HG03575 (cell line): ENCODE measurements at regions not wholly inside any gene's neighbourhood (a gene's known extent, or its start where the extent isn't known, plus 50 kb on each side); places are given as distances from the start of the nearest gene placed in this dataset.
"Not testable (repeated sequence)": the region's sequence is repeated elsewhere in the genome, so short reads cannot be mapped to it uniquely, and the experiment has no call there.

Source experiments
- ATAC-seq: cut with Tn5 transposase; IDR thresholded peaks from one replicate; pipeline ENCODE4 v1.9.1; 2021; ENCODE audit not compliant: unreplicated experiment, insufficient number of reproducible peaks, low FRiP score; ENCODE audit errors: extremely low read depth

- ATAC-seq, result no peak
These were observed 1530.2 kb upstream of the LRRTM3 start for GRCh38 chr10:65395631-65396030.

GRCh38 chr10:65396997-65397396 lies 1528.8 kb upstream of the LRRTM3 start:
- no peak for ATAC-seq

GRCh38 chr10:65408401-65408800 lies 1517.4 kb upstream of the LRRTM3 start:
- no peak for ATAC-seq

- ATAC-seq, result no peak
These were observed 1512.8 kb upstream of the LRRTM3 start for GRCh38 chr10:65413001-65413400.

GRCh38 chr10:65415318-65415717 lies 1510.5 kb upstream of the LRRTM3 start:
- no peak for ATAC-seq

GRCh38 chr10:65416094-65416493 lies 1509.7 kb upstream of the LRRTM3 start:
- ATAC-seq, result no peak

GRCh38 chr10:65419629-65420028 lies 1506.2 kb upstream of the LRRTM3 start:
- ATAC-seq, result no peak

- no peak for ATAC-seq
These were observed 1502.8 kb upstream of the LRRTM3 start for GRCh38 chr10:65423043-65423442.

- not testable (repeated sequence) for ATAC-seq
These were observed 1496.5 kb upstream of the LRRTM3 start for GRCh38 chr10:65429381-65429780.

- ATAC-seq, result no peak
These were observed 1494.9 kb upstream of the LRRTM3 start for GRCh38 chr10:65430979-65431378.

GRCh38 chr10:65470986-65471385 lies 1454.8 kb upstream of the LRRTM3 start:
- no peak for ATAC-seq

GRCh38 chr10:65482848-65483247 lies 1443.0 kb upstream of the LRRTM3 start:
- ATAC-seq, result no peak

GRCh38 chr10:65491799-65492198 lies 1434.0 kb upstream of the LRRTM3 start:
- no peak for ATAC-seq

GRCh38 chr10:65496541-65496940 lies 1429.3 kb upstream of the LRRTM3 start:
- ATAC-seq, result no peak

GRCh38 chr10:65497837-65498236 lies 1428.0 kb upstream of the LRRTM3 start:
- no peak for ATAC-seq

GRCh38 chr10:65500716-65501115 lies 1425.1 kb upstream of the LRRTM3 start:
- ATAC-seq, result no peak

GRCh38 chr10:65501259-65501658 lies 1424.6 kb upstream of the LRRTM3 start:
- ATAC-seq, result no peak

GRCh38 chr10:65518379-65518778 lies 1407.5 kb upstream of the LRRTM3 start:
- no peak for ATAC-seq

- ATAC-seq, result no peak
These were observed 1396.8 kb upstream of the LRRTM3 start for GRCh38 chr10:65528986-65529385.

GRCh38 chr10:65531545-65531944 lies 1394.3 kb upstream of the LRRTM3 start:
- ATAC-seq, result no peak

GRCh38 chr10:65534771-65535170 lies 1391.1 kb upstream of the LRRTM3 start:
- no peak for ATAC-seq

GRCh38 chr10:65544756-65545155 lies 1381.1 kb upstream of the LRRTM3 start:
- ATAC-seq, result no peak
